ENCODE measurements at regions not wholly inside any gene's neighbourhood (a gene's known extent, or its start where the extent isn't known, plus 50 kb on each side); places are given as distances from the start of the nearest gene placed in this dataset.

- TF ChIP-seq TAF1 (IDR thresholded peaks at IDR 0.05; ENCODE audit: low read depth, low read length) (no peak), POLR2A (IDR thresholded peaks at IDR 0.05; ENCODE audit: low read depth, low read length) (no peak), PAX5 (IDR thresholded peaks at IDR 0.05; ENCODE audit: insufficient read depth, low read length, severe bottlenecking) (no peak), POLR2AphosphoS5 (IDR thresholded peaks at IDR 0.05; ENCODE audit: low read depth, low read length) (no peak)
Observed at GRCh38 chr13:60227158-60227557, 63.4 kb upstream of the DIAPH3 start.

Data from GM12891 (cell line).